ENCODE measurements at regions not wholly inside any gene's neighbourhood (a gene's known extent, or its start where the extent isn't known, plus 50 kb on each side); places are given as distances from the start of the nearest gene placed in this dataset.
"Not testable (repeated sequence)": the region's sequence is repeated elsewhere in the genome, so short reads cannot be mapped to it uniquely, and the experiment has no call there.

GRCh38 chrX:45623266-45623665 lies 422.6 kb upstream of the DIPK2B start:
- DNase-seq (ENCODE audit: low read depth): peak; percentile 96
- TF ChIP-seq CTCF (conservative IDR thresholded peaks at IDR 0.05; ENCODE audit: control insufficient read depth, insufficient read depth, low read depth, low read length): no peak
- no peak overlapping the region for H3K4me3 ChIP-seq (ENCODE audit: control insufficient read depth, low read depth, low read length)

GRCh38 chrX:45622538-45622937 lies 421.9 kb upstream of the DIPK2B start:
- no peak for TF ChIP-seq CTCF (conservative IDR thresholded peaks at IDR 0.05; ENCODE audit: control insufficient read depth, insufficient read depth, low read depth, low read length)
- H3K4me3 ChIP-seq (ENCODE audit: control insufficient read depth, low read depth, low read length): no peak overlapping the region
- peak; percentile 92 for DNase-seq (ENCODE audit: low read depth)

- no peak for TF ChIP-seq CTCF (conservative IDR thresholded peaks at IDR 0.05; ENCODE audit: control insufficient read depth, insufficient read depth, low read depth, low read length)
- H3K4me3 ChIP-seq (ENCODE audit: control insufficient read depth, low read depth, low read length): no peak overlapping the region
- DNase-seq (ENCODE audit: low read depth): no peak
Measured at GRCh38 chrX:45622042-45622423, 421.4 kb upstream of the DIPK2B start.

- DNase-seq (ENCODE audit: low read depth): peak; percentile 93
Measured at GRCh38 chrX:45621376-45622041, 420.8 kb upstream of the DIPK2B start.

GRCh38 chrX:45619290-45619689 lies 418.6 kb upstream of the DIPK2B start:
- peak; percentile 10 for DNase-seq (ENCODE audit: low read depth)
- no peak overlapping the region for H3K4me3 ChIP-seq (ENCODE audit: control insufficient read depth, low read depth, low read length)
- TF ChIP-seq CTCF (conservative IDR thresholded peaks at IDR 0.05; ENCODE audit: control insufficient read depth, insufficient read depth, low read depth, low read length): no peak

More at GRCh38 chrX:45621376-45622041, 420.8 kb upstream of the DIPK2B start:
- no peak for TF ChIP-seq CTCF (conservative IDR thresholded peaks at IDR 0.05; ENCODE audit: control insufficient read depth, insufficient read depth, low read depth, low read length)
- no peak overlapping the region for H3K4me3 ChIP-seq (ENCODE audit: control insufficient read depth, low read depth, low read length)

- H3K4me3 ChIP-seq (ENCODE audit: control insufficient read depth, low read depth, low read length); DNase-seq (ENCODE audit: low read depth): not testable (repeated sequence)
Measured at GRCh38 chrX:45615591-45615990, 414.9 kb upstream of the DIPK2B start.

GRCh38 chrX:45614853-45615252 lies 414.2 kb upstream of the DIPK2B start:
- TF ChIP-seq CTCF (conservative IDR thresholded peaks at IDR 0.05; ENCODE audit: control insufficient read depth, insufficient read depth, low read depth, low read length): no peak
- no peak overlapping the region for H3K4me3 ChIP-seq (ENCODE audit: control insufficient read depth, low read depth, low read length)
- DNase-seq (ENCODE audit: low read depth): peak; percentile 14
